H9 (cell line): ENCODE measurements at regions not wholly inside any gene's neighbourhood (a gene's known extent, or its start where the extent isn't known, plus 50 kb on each side); places are given as distances from the start of the nearest gene placed in this dataset.

Source experiments
- DNase-seq: peaks from one replicate; pipeline ENCODE4 v3.0.0-alpha.2; 2017
- H2AFZ ChIP-seq: one replicate; pipeline ENCODE4 v1.6.1; 2013; ENCODE audit warnings: mild to moderate bottlenecking, low read length, control low read depth, moderate library complexity
- H2AK5ac ChIP-seq: 2 replicates; pipeline ENCODE4 v1.6.1; 2013; ENCODE audit warnings: low read length, control low read depth, mixed read lengths; ENCODE audit not compliant: insufficient read length
- H2BK120ac ChIP-seq: one replicate; pipeline ENCODE4 v1.6.1; 2013; ENCODE audit warnings: low read depth, mild to moderate bottlenecking, low read length, control low read depth, inconsistent platforms; ENCODE audit not compliant: poor library complexity, severe bottlenecking
- H2BK12ac ChIP-seq: 2 replicates; pipeline ENCODE4 v1.6.1; 2013; ENCODE audit warnings: low read length, control low read depth, mixed read lengths, low read depth; ENCODE audit not compliant: insufficient read length
- H2BK15ac ChIP-seq: 2 replicates; pipeline ENCODE4 v1.6.1; 2013; ENCODE audit warnings: low read depth, low read length, control low read depth
- H2BK20ac ChIP-seq: one replicate; pipeline ENCODE4 v1.6.1; 2013; ENCODE audit warnings: low read depth, mild to moderate bottlenecking, low read length, control low read depth, inconsistent platforms; ENCODE audit not compliant: poor library complexity, severe bottlenecking
- H2BK5ac ChIP-seq: 2 replicates; pipeline ENCODE4 v1.6.1; 2013; ENCODE audit warnings: low read length, control low read depth, mixed read lengths; ENCODE audit not compliant: insufficient read length
- H3K14ac ChIP-seq: 2 replicates; pipeline ENCODE4 v1.6.1; 2013; ENCODE audit warnings: low read length, control low read depth; ENCODE audit not compliant: insufficient read depth
- H3K18ac ChIP-seq: 2 replicates; pipeline ENCODE4 v1.6.1; 2013; ENCODE audit warnings: low read depth, mild to moderate bottlenecking, mixed read lengths, low read length, control low read depth; ENCODE audit not compliant: insufficient read length
- H3K23ac ChIP-seq: 2 replicates; pipeline ENCODE4 v1.6.1; 2013; ENCODE audit warnings: low read length, control low read depth, mixed read lengths, low read depth; ENCODE audit not compliant: insufficient read length
- H3K23me2 ChIP-seq: 2 replicates; pipeline ENCODE4 v1.6.1; 2013; ENCODE audit warnings: low read depth, mild to moderate bottlenecking, mixed read lengths, low read length, control low read depth; ENCODE audit not compliant: insufficient read length, poor library complexity, severe bottlenecking
- H3K27ac ChIP-seq: 2 replicates; pipeline ENCODE4 v1.5.1; 2013; ENCODE audit warnings: low read length, control low read depth, mixed read lengths, low read depth; ENCODE audit not compliant: insufficient read length
- H3K27me3 ChIP-seq: 2 replicates; pipeline ENCODE4 v1.6.1; 2013; ENCODE audit warnings: low read length, control low read depth, inconsistent platforms; ENCODE audit not compliant: insufficient read depth
- H3K4ac ChIP-seq: 2 replicates; pipeline ENCODE4 v1.6.1; 2013; ENCODE audit warnings: low read depth, mild to moderate bottlenecking, control low read depth, inconsistent platforms, low read length, moderate library complexity
- H3K4me1 ChIP-seq: 2 replicates; pipeline ENCODE4 v1.6.1; 2013; ENCODE audit warnings: low read length, control low read depth, inconsistent platforms; ENCODE audit not compliant: insufficient read depth
- H3K4me2 ChIP-seq: 2 replicates; pipeline ENCODE4 v1.6.1; 2013; ENCODE audit warnings: low read length, control low read depth, mixed read lengths; ENCODE audit not compliant: insufficient read length, insufficient read depth
- H3K56ac ChIP-seq: 2 replicates; pipeline ENCODE4 v1.6.1; 2013; ENCODE audit warnings: low read depth, mild to moderate bottlenecking, mixed read lengths, low read length, control low read depth; ENCODE audit not compliant: insufficient read length
- H3K79me1 ChIP-seq: 2 replicates; pipeline ENCODE4 v1.6.1; 2013; ENCODE audit warnings: low read depth, mild to moderate bottlenecking, moderate library complexity, low read length, control low read depth, inconsistent platforms; ENCODE audit not compliant: insufficient read depth, poor library complexity, severe bottlenecking
- H3K79me2 ChIP-seq: 2 replicates; pipeline ENCODE4 v1.6.1; 2013; ENCODE audit warnings: low read length, control low read depth, inconsistent platforms; ENCODE audit not compliant: insufficient read depth
- H3K9ac ChIP-seq: 2 replicates; pipeline ENCODE4 v1.6.1; 2013; ENCODE audit warnings: low read length, control low read depth, mixed read lengths; ENCODE audit not compliant: insufficient read length; ENCODE audit errors: extremely low read depth
- H3K9me3 ChIP-seq: one replicate; pipeline ENCODE4 v1.6.1; 2013; ENCODE audit warnings: low read depth, low read length, inconsistent platforms; ENCODE audit not compliant: control insufficient read depth
- H3T11ph ChIP-seq: one replicate; pipeline ENCODE4 v1.6.1; 2013; ENCODE audit warnings: mild to moderate bottlenecking, low read length, control low read depth, inconsistent platforms
- H4K20me1 ChIP-seq: one replicate; pipeline ENCODE4 v1.6.1; 2013; ENCODE audit not compliant: control insufficient read depth, insufficient read length, insufficient read depth
- H4K5ac ChIP-seq: 2 replicates; pipeline ENCODE4 v1.6.1; 2013; ENCODE audit warnings: low read depth, mild to moderate bottlenecking, mixed read lengths, low read length, control low read depth; ENCODE audit not compliant: insufficient read length
- H4K8ac ChIP-seq: replicated peaks from 2 replicates; pipeline ENCODE4 v1.6.1; 2013; ENCODE audit warnings: low read length, control low read depth, mixed read lengths, low read depth; ENCODE audit not compliant: insufficient read length
- H4K91ac ChIP-seq: 2 replicates; pipeline ENCODE4 v1.6.1; 2013; ENCODE audit warnings: low read depth, mild to moderate bottlenecking, moderate library complexity, mixed read lengths, low read length, control low read depth; ENCODE audit not compliant: insufficient read length
- H3K27ac Mint-ChIP-seq, 3 experiments: 2 replicates in 2 of 3; 3 replicates in 1 of 3; pipeline ENCODE4 v1.8.0; 2020 to 2021; ENCODE audit warnings: mixed read lengths in 3 of 3, mild to moderate bottlenecking in 1 of 3, moderate library complexity in 1 of 3
- H3K27me3 Mint-ChIP-seq: 2 replicates; pipeline ENCODE4 v1.8.0; 2021; ENCODE audit warnings: low read depth, mild to moderate bottlenecking, moderate library complexity, mixed read lengths
- H3K36me3 Mint-ChIP-seq, 3 experiments: 2 replicates in 2 of 3; 3 replicates in 1 of 3; pipeline ENCODE4 v1.8.0; 2020 to 2021; ENCODE audit warnings: low read depth in 3 of 3, mixed read lengths in 3 of 3; ENCODE audit not compliant: insufficient read depth in 1 of 3
- H3K4me1 Mint-ChIP-seq, 2 experiments: 2 replicates each; pipeline ENCODE4 v1.8.0; 2020; ENCODE audit warnings: mixed read lengths in 2 of 2
- H3K4me3 Mint-ChIP-seq, 2 experiments: 2 replicates in 1 of 2; 3 replicates in 1 of 2; pipeline ENCODE4 v1.8.0; 2020 to 2021; ENCODE audit warnings: mild to moderate bottlenecking in 2 of 2, mixed read lengths in 2 of 2, moderate library complexity in 1 of 2
- H3K9me3 Mint-ChIP-seq, 2 experiments: 2 replicates in 1 of 2; 3 replicates in 1 of 2; pipeline ENCODE4 v1.8.0; 2020; ENCODE audit warnings: mild to moderate bottlenecking in 2 of 2, mixed read lengths in 2 of 2, moderate library complexity in 1 of 2
- CTCF ChIP-seq: fragments of 200-600 bp; sonication (generic); conservative IDR thresholded peaks from 3 replicates; pipeline ENCODE4 v1.8.0; 2021; ENCODE audit warnings: antibody characterized with exemption, mild to moderate bottlenecking
- WGBS: extraction: QIAGEN DNeasy Blood & Tissue Kit; methylation state at CpG from one replicate; pipeline ENCODE4 v1.1.7; 2013; ENCODE audit warnings: missing lambda C conversion rate, low lambda C conversion rate, mixed read lengths; ENCODE audit not compliant: insufficient read length; ENCODE audit errors: extremely low coverage; 5-methylcytosine and 5-hydroxymethylcytosine counted together

- Mint-ChIP-seq H3K27me3 (peaks cover 7% of the 10 kb centered on the region), H3K4me3 (no peak overlapping the region), H3K4me1 (peaks cover 3% of the 10 kb centered on the region in 2 experiments; a peak in 3 of 4 replicates), H3K9me3 (no peaks in the 10 kb centered on the region; a peak in 1 of 5 replicates), H3K36me3 (peaks cover 0 to 3% (median 0%) of the 10 kb centered on the region in 3 experiments; a peak in 1 of 7 replicates), H3K27ac (no peak overlapping the region)
- no peak overlapping the region for H3K4ac ChIP-seq
- H3K79me1 ChIP-seq = no peaks in the 10 kb centered on the region
- DNase-seq = no peak
- H3K23me2 ChIP-seq = no peaks in the 10 kb centered on the region
- H2AFZ ChIP-seq = no peak overlapping the region
- H3K9ac ChIP-seq = no peak overlapping the region
- no peak overlapping the region for H3K14ac ChIP-seq
- H2BK20ac ChIP-seq = no peak overlapping the region
- no peak overlapping the region for H2BK5ac ChIP-seq
- H3K4me2 ChIP-seq = no peak overlapping the region
- no peaks in the 10 kb centered on the region for H3K27me3 ChIP-seq
- H3K23ac ChIP-seq = no peak overlapping the region
- H4K5ac ChIP-seq = no peak overlapping the region
- H3T11ph ChIP-seq = no peak overlapping the region
- H3K18ac ChIP-seq = no peak overlapping the region
- H2BK12ac ChIP-seq = no peak overlapping the region
- H3K27ac ChIP-seq = no peak overlapping the region
- no peak overlapping the region for H4K91ac ChIP-seq
- H4K20me1 ChIP-seq = no peaks in the 10 kb centered on the region
- no peak for TF ChIP-seq CTCF
- H3K79me2 ChIP-seq = no peaks in the 10 kb centered on the region
- H3K4me1 ChIP-seq = no peaks in the 10 kb centered on the region
- H4K8ac ChIP-seq = no peak overlapping the region
- no peaks in the 10 kb centered on the region for H3K9me3 ChIP-seq
- H2BK15ac ChIP-seq = no peak overlapping the region
- no peak overlapping the region for H3K56ac ChIP-seq
- no peak overlapping the region for H2AK5ac ChIP-seq
- H2BK120ac ChIP-seq = no peak overlapping the region
- WGBS = no CpG with 5 or more reads among the region's 4 CpGs
Measured at GRCh38 chr16:55102531-55102930, 171.9 kb downstream of the IRX5 start.
